Esophagus squamous epithelium (tissue), 4 donors: ENCODE measurements at regions not wholly inside any gene's neighbourhood (a gene's known extent, or its start where the extent isn't known, plus 50 kb on each side); places are given as distances from the start of the nearest gene placed in this dataset.

Experiments used
- CTCF ChIP-seq, 6 experiments: fragments of 450-650 bp in 4 of 6; fragments of 200-600 bp in 2 of 6; sonication (generic) in 2 of 6; IDR thresholded peaks; one replicate each; pipeline ENCODE4 v1.5.1; 2016 to 2019; ENCODE audit warnings: antibody characterized with exemption in 6 of 6, mild to moderate bottlenecking in 4 of 6, moderate library complexity in 4 of 6
- POLR2A ChIP-seq, 4 donors: fragments of 450-650 bp; IDR thresholded peaks; one replicate each; pipeline ENCODE4 v1.6.1; 2017; ENCODE audit warnings: antibody characterized with exemption in 4 of 4, mild to moderate bottlenecking in 4 of 4, moderate library complexity in 3 of 4

DNA sequence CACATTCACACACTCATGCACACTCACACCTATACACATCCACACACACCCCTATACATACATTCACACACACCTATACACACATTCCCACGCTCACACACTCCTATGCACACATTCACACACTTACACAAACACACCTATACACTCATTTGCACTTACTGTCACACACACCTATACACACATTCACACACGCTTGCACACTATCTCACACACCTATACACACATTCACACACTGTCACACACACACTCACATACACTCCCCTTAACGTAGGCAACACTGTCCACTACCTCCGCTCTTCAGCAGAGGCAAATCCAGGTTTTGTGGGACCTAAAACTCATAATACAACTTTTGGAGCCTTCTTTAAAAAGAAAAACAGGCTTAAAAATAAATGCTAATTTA is 487.7 kb upstream of the CDH4 start:
- TF ChIP-seq POLR2A (IDR thresholded peaks at IDR 0.05) = no peak
- no peak for TF ChIP-seq CTCF (IDR thresholded peaks at IDR 0.05)
